NB4 (cell line): ENCODE measurements at regions not wholly inside any gene's neighbourhood (a gene's known extent, or its start where the extent isn't known, plus 50 kb on each side); places are given as distances from the start of the nearest gene placed in this dataset.

Experiments
- TF ChIP-seq, protein P1 (sequence below): IDR thresholded peaks from one replicate; pipeline ENCODE4 v1.5.1; 2012; ENCODE audit warnings: low read depth, low read length
- TF ChIP-seq, protein P2 (sequence below): IDR thresholded peaks from 2 replicates; pipeline ENCODE4 v1.6.1; 2011; ENCODE audit warnings: low read depth, low read length

DNA sequence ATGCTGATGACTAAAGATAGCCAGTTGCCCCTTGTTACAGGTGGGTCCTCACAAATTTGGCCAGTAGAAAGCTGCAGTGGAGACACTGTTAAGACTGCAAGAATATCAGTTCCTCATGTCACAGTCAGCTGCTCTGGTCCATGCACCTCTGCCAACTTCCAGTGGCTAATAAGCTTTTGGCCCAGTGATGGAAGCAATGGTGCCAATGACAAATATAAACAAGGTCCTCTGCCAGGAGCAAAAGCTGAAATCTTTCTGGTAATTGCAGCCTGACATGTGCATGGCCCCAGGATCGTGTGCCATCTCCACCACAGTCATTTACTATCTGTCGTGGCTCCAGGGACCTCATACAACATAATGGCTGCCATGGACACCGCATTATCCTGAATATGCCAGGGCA lies 85.4 kb upstream of the TMEM260 start:
- TF ChIP-seq, protein P1, sequence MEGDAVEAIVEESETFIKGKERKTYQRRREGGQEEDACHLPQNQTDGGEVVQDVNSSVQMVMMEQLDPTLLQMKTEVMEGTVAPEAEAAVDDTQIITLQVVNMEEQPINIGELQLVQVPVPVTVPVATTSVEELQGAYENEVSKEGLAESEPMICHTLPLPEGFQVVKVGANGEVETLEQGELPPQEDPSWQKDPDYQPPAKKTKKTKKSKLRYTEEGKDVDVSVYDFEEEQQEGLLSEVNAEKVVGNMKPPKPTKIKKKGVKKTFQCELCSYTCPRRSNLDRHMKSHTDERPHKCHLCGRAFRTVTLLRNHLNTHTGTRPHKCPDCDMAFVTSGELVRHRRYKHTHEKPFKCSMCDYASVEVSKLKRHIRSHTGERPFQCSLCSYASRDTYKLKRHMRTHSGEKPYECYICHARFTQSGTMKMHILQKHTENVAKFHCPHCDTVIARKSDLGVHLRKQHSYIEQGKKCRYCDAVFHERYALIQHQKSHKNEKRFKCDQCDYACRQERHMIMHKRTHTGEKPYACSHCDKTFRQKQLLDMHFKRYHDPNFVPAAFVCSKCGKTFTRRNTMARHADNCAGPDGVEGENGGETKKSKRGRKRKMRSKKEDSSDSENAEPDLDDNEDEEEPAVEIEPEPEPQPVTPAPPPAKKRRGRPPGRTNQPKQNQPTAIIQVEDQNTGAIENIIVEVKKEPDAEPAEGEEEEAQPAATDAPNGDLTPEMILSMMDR = no peak
- TF ChIP-seq, protein P2, sequence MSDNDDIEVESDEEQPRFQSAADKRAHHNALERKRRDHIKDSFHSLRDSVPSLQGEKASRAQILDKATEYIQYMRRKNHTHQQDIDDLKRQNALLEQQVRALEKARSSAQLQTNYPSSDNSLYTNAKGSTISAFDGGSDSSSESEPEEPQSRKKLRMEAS = no peak
